ENCODE measurements at regions not wholly inside any gene's neighbourhood (a gene's known extent, or its start where the extent isn't known, plus 50 kb on each side); places are given as distances from the start of the nearest gene placed in this dataset.

DNA sequence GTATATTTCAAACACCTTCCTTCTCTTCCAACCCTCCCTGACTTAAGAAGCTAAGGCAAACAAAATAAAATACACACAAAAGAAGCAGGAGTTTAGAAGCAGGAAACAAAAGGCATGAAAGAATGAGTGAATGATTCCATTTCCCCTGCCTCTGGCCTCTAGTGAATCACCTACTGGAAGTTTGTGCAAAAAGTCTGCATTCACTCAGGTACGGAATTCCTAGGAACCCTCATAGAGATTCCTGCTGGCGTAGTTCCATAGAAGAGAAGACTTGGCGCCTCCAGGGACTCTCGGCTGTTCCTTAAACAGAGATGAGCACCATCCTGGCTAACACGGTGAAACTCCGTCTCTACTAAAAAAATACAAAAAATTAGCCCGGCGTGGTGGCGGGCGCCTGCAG is 125.9 kb upstream of the TBL1X start:
- no peaks in the 10 kb centered on the region for H3K9me2 ChIP-seq (replicated peaks; ENCODE audit: insufficient read depth, low read length)
- no peak overlapping the region for H3K4me3 ChIP-seq (ENCODE audit: insufficient read depth, low read length, poor library complexity, severe bottlenecking)
- H2AFZ ChIP-seq (ENCODE audit: low read depth, low read length, severe bottlenecking), result no peak overlapping the region
- TF ChIP-seq EZH2phosphoT487 (conservative IDR thresholded peaks at IDR 0.05; ENCODE audit: low read length), result no peak
- TF ChIP-seq, protein P1, sequence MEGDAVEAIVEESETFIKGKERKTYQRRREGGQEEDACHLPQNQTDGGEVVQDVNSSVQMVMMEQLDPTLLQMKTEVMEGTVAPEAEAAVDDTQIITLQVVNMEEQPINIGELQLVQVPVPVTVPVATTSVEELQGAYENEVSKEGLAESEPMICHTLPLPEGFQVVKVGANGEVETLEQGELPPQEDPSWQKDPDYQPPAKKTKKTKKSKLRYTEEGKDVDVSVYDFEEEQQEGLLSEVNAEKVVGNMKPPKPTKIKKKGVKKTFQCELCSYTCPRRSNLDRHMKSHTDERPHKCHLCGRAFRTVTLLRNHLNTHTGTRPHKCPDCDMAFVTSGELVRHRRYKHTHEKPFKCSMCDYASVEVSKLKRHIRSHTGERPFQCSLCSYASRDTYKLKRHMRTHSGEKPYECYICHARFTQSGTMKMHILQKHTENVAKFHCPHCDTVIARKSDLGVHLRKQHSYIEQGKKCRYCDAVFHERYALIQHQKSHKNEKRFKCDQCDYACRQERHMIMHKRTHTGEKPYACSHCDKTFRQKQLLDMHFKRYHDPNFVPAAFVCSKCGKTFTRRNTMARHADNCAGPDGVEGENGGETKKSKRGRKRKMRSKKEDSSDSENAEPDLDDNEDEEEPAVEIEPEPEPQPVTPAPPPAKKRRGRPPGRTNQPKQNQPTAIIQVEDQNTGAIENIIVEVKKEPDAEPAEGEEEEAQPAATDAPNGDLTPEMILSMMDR (IDR thresholded peaks at IDR 0.05; ENCODE audit: insufficient read depth, low read length, poor library complexity, severe bottlenecking), result no peak
- no peak overlapping the region for H3K27ac ChIP-seq (ENCODE audit: low read depth, low read length)
- no peak overlapping the region for H3K9ac ChIP-seq (ENCODE audit: low read length)
- no peaks in the 10 kb centered on the region for H3K27me3 ChIP-seq (ENCODE audit: low read length)
- H3K79me2 ChIP-seq (ENCODE audit: insufficient read depth, low read length), result no peaks in the 10 kb centered on the region
- H4K20me1 ChIP-seq (ENCODE audit: low read depth, low read length), result no peaks in the 10 kb centered on the region
- H3K36me3 ChIP-seq (ENCODE audit: low read length), result no peaks in the 10 kb centered on the region
- no peaks in the 10 kb centered on the region for H3K9me3 ChIP-seq (ENCODE audit: insufficient read depth, low read length)
- H3K4me2 ChIP-seq (ENCODE audit: low read depth, low read length, poor library complexity, severe bottlenecking), result no peak overlapping the region
- H3F3A ChIP-seq (ENCODE audit: insufficient read depth), result peaks cover 15% of the 10 kb centered on the region

DNA sequence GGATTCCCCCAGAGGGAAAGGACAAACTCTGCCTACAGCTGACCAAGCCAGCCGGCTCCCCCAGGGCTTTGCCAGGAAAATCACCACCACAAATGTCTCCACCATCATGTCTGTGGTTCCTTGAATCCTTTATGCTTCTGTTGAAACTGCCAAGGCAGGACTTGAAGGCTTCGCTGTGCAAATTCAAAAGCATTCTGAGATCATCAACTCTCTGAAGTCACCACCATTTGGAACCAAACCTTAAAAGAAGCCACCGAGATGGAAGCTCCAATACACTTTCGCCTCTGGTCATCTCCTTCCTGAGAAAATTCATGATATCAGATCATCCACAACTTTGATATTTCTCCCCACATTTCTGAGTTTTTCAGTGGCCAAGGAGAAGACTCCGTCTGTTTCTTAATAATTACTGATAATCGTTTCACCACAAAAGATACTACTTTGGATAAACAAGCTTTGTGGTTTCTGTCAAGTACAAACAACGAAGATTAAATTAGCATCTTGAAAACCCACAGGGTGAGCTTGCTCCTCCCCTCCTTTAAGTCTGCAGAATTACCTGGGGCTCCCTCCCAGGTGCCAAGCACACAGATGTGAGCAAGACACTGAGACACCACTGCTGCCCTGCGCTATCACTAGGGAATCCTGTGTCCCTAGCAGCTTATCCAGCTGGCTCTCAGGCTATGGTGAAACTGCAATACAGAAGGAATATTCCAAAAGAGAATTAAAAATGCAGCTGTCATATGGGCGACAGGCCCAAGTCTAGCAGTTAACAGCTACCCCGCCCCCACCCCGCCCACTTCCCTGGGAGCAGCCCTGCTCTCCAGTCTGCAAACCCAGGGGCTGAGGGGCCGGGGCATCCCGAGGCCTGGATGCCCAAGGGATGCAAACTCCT is 125.0 kb upstream of the TBL1X start:
- H3K9ac ChIP-seq (ENCODE audit: low read length), result peak overlapping the region; percentile 67
- no peaks in the 10 kb centered on the region for H4K20me1 ChIP-seq (ENCODE audit: low read depth, low read length)
- peak overlapping the region; percentile 100 for H3K27ac ChIP-seq (ENCODE audit: low read depth, low read length)
- no peaks in the 10 kb centered on the region for H3K36me3 ChIP-seq (ENCODE audit: low read length)
- TF ChIP-seq, protein P1 (IDR thresholded peaks at IDR 0.05; ENCODE audit: insufficient read depth, low read length, poor library complexity, severe bottlenecking), result no peak
- no peak for TF ChIP-seq EZH2phosphoT487 (conservative IDR thresholded peaks at IDR 0.05; ENCODE audit: low read length)
- peaks cover 15% of the 10 kb centered on the region for H3F3A ChIP-seq (ENCODE audit: insufficient read depth)
- peak overlapping the region; percentile 99 for H3K4me2 ChIP-seq (ENCODE audit: low read depth, low read length, poor library complexity, severe bottlenecking)
- H3K27me3 ChIP-seq (ENCODE audit: low read length), result no peaks in the 10 kb centered on the region
- H3K4me3 ChIP-seq (ENCODE audit: insufficient read depth, low read length, poor library complexity, severe bottlenecking), result peak overlapping the region; percentile 51
- H3K79me2 ChIP-seq (ENCODE audit: insufficient read depth, low read length), result no peaks in the 10 kb centered on the region
- no peak overlapping the region for H2AFZ ChIP-seq (ENCODE audit: low read depth, low read length, severe bottlenecking)
- no peaks in the 10 kb centered on the region for H3K9me3 ChIP-seq (ENCODE audit: insufficient read depth, low read length)
- no peaks in the 10 kb centered on the region for H3K9me2 ChIP-seq (replicated peaks; ENCODE audit: insufficient read depth, low read length)

DNA sequence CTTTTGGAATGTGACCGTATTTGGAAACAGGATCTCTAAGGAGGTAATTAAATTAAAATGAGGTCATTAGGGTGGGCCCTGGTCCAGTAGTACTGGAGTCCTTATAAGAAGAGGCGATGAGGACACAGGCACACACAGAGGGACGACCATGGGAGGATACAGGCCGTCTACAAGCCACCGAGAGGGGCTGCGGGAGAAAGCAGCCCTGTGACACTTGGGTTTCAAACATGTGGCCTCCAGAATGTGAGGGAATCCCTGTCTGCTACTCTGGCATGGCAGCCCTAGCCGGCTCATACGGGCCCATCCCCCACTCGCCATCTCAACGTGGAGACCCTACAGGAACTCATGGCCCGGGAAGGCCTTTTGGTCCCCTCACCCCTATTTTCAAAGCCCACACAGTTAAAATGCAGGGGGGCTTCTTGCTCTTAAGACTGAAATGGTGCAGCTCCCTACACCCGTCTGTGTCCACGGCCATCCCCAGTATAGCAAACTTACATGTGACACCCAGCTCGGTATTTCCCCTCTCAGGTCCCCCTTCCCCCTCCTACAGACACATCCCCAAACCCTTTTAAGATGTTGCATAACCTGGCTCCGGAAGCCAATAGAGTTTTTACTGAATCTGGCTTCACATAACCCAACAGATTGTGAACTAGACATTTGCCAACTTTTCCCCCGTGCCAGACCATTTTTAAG is 124.1 kb upstream of the TBL1X start:
- no peaks in the 10 kb centered on the region for H3K36me3 ChIP-seq (ENCODE audit: low read length)
- peaks cover 15% of the 10 kb centered on the region for H3F3A ChIP-seq (ENCODE audit: insufficient read depth)
- no peak overlapping the region for H2AFZ ChIP-seq (ENCODE audit: low read depth, low read length, severe bottlenecking)
- H3K9ac ChIP-seq (ENCODE audit: low read length), result peak overlapping the region; percentile 67
- no peaks in the 10 kb centered on the region for H3K79me2 ChIP-seq (ENCODE audit: insufficient read depth, low read length)
- no peaks in the 10 kb centered on the region for H3K9me2 ChIP-seq (replicated peaks; ENCODE audit: insufficient read depth, low read length)
- no peak for TF ChIP-seq EZH2phosphoT487 (conservative IDR thresholded peaks at IDR 0.05; ENCODE audit: low read length)
- TF ChIP-seq, protein P1 (IDR thresholded peaks at IDR 0.05; ENCODE audit: insufficient read depth, low read length, poor library complexity, severe bottlenecking), result no peak
- H4K20me1 ChIP-seq (ENCODE audit: low read depth, low read length), result no peaks in the 10 kb centered on the region
- peak overlapping the region; percentile 99 for H3K4me2 ChIP-seq (ENCODE audit: low read depth, low read length, poor library complexity, severe bottlenecking)
- peak overlapping the region; percentile 100 for H3K27ac ChIP-seq (ENCODE audit: low read depth, low read length)
- no peaks in the 10 kb centered on the region for H3K27me3 ChIP-seq (ENCODE audit: low read length)
- H3K4me3 ChIP-seq (ENCODE audit: insufficient read depth, low read length, poor library complexity, severe bottlenecking), result peak overlapping the region; percentile 51
- H3K9me3 ChIP-seq (ENCODE audit: insufficient read depth, low read length), result no peaks in the 10 kb centered on the region

All from SU-DHL-6 (cell line).